Transverse colon (tissue), 4 donors: ENCODE measurements at regions not wholly inside any gene's neighbourhood (a gene's known extent, or its start where the extent isn't known, plus 50 kb on each side); places are given as distances from the start of the nearest gene placed in this dataset.

Experiments used
- DNase-seq: peaks from one replicate; pipeline ENCODE4 v3.0.0-alpha.2; 2019
- H3K27ac ChIP-seq, 4 donors: fragments of 200-600 bp; sonication (generic); 2 replicates each; pipeline ENCODE4 v1.5.1; 2016 to 2018; ENCODE audit warnings: inconsistent platforms in 4 of 4
- H3K27me3 ChIP-seq: fragments of 200-600 bp; sonication (generic); 2 replicates; pipeline ENCODE4 v1.5.1; 2017; ENCODE audit warnings: inconsistent platforms
- H3K36me3 ChIP-seq, 4 donors: fragments of 200-600 bp; sonication (generic); 2 replicates each; pipeline ENCODE4 v1.5.1; 2017 to 2019; ENCODE audit warnings: inconsistent platforms in 4 of 4
- H3K4me1 ChIP-seq, 4 donors: fragments of 200-600 bp; sonication (generic); 2 replicates each; pipeline ENCODE4 v1.5.1; 2017 to 2020; ENCODE audit warnings: inconsistent platforms in 4 of 4
- H3K4me3 ChIP-seq, 4 donors: fragments of 200-600 bp; sonication (generic); 1 replicate in 1 of 4; 2 replicates in 3 of 4; pipeline versions ENCODE4 v1.5.1 to v1.6.1; 2017 to 2019; ENCODE audit warnings: inconsistent platforms in 4 of 4
- H3K9me3 ChIP-seq, 2 donors: fragments of 200-600 bp; sonication (generic); 2 replicates each; pipeline ENCODE4 v1.5.1; 2017 to 2019; ENCODE audit warnings: inconsistent platforms in 2 of 2
- CTCF ChIP-seq, 5 experiments: fragments of 200-600 bp in 3 of 5; fragments of 450-650 bp in 2 of 5; sonication (generic) in 3 of 5; IDR thresholded peaks; 1 replicate in 2 of 5; 2 replicates in 3 of 5; pipeline ENCODE4 v1.5.1; 2016 to 2017; ENCODE audit warnings: antibody characterized with exemption in 5 of 5, inconsistent platforms in 3 of 5, mild to moderate bottlenecking in 2 of 5, moderate library complexity in 1 of 5
- EP300 ChIP-seq: sonication (generic); formaldehyde crosslinking; IDR thresholded peaks from one replicate; pipeline ENCODE4 v1.6.1; 2017; ENCODE audit warnings: antibody characterized with exemption, low read depth
- POLR2A ChIP-seq: fragments of 450-650 bp; IDR thresholded peaks from one replicate; pipeline ENCODE4 v1.6.1; 2016; ENCODE audit warnings: antibody characterized with exemption, mild to moderate bottlenecking, moderate library complexity
- POLR2AphosphoS5 ChIP-seq, 3 donors: sonication (generic); formaldehyde crosslinking; IDR thresholded peaks; one replicate each; pipeline ENCODE4 v1.6.1; 2016; ENCODE audit warnings: antibody characterized with exemption in 3 of 3
- WGBS, 2 donors: methylation state at CpG; one replicate each; pipeline ENCODE4 v1.1.5; 2018; ENCODE audit warnings: low coverage in 1 of 2; 5-methylcytosine and 5-hydroxymethylcytosine counted together
- in situ Hi-C, 4 donors: fragments of 200-750 bp; cut with MboI; loops; one replicate each; pipeline versions ENCODE4 v1.15.0 to v1.15.1; 2017; ENCODE audit warnings: low sequenced_read_pairs in 3 of 4, low pct_ligation_motif_present in 1 of 4, low pct_unique_long_range_greater_than_20kb in 1 of 4
- intact Hi-C: fragments of 100-400 bp; cut with DNase I; formaldehyde crosslinking; loops from one replicate; pipeline ENCODE4 v1.15.1; 2023; ENCODE audit warnings: low total_unique reads

GRCh38 chr9:135303280-135303647 is 176.3 kb upstream of the PPP1R26 start:
- H3K27ac ChIP-seq = no peak overlapping the region
- TF ChIP-seq POLR2AphosphoS5 (IDR thresholded peaks at IDR 0.05) (no peak), POLR2A (no peak), EP300 (no peak), CTCF (IDR thresholded peaks at IDR 0.05) (no peak)
- no peaks in the 10 kb centered on the region for H3K9me3 ChIP-seq
- WGBS, 2 donors = 23 to 80% methylated on average over 1 to 3 of the region's 3 CpGs
- intact Hi-C loops (no loop called here), in situ Hi-C loops (no loop called here)
- no peaks in the 10 kb centered on the region for H3K4me1 ChIP-seq
- no peaks in the 10 kb centered on the region for H3K36me3 ChIP-seq
- H3K27me3 ChIP-seq = peaks cover 41% of the 10 kb centered on the region
- no peak for DNase-seq
- H3K4me3 ChIP-seq = no peak overlapping the region

GRCh38 chr9:135303865-135304499 is 175.6 kb upstream of the PPP1R26 start:
- H3K27me3 ChIP-seq = peaks cover 41% of the 10 kb centered on the region
- no peak overlapping the region for H3K27ac ChIP-seq
- no peaks in the 10 kb centered on the region for H3K9me3 ChIP-seq
- DNase-seq = no peak
- no peaks in the 10 kb centered on the region for H3K4me1 ChIP-seq
- no peaks in the 10 kb centered on the region for H3K36me3 ChIP-seq
- intact Hi-C loops (no loop called here), in situ Hi-C loops (no loop called here)
- no peak overlapping the region for H3K4me3 ChIP-seq
- no peak for TF ChIP-seq EP300
- TF ChIP-seq CTCF (IDR thresholded peaks at IDR 0.05) = no peak
- TF ChIP-seq POLR2A = no peak
- no peak for TF ChIP-seq POLR2AphosphoS5 (IDR thresholded peaks at IDR 0.05)

- H3K4me1 ChIP-seq = no peaks in the 10 kb centered on the region
- DNase-seq = no peak
- in situ Hi-C loops (no loop called here), intact Hi-C loops (no loop called here)
- TF ChIP-seq EP300 (no peak), CTCF (IDR thresholded peaks at IDR 0.05) (no peak), POLR2AphosphoS5 (IDR thresholded peaks at IDR 0.05) (no peak), POLR2A (no peak)
- peaks cover 37% of the 10 kb centered on the region for H3K27me3 ChIP-seq
- no peaks in the 10 kb centered on the region for H3K36me3 ChIP-seq
- H3K27ac ChIP-seq = no peak overlapping the region
- H3K9me3 ChIP-seq = no peaks in the 10 kb centered on the region
- 66% methylated on average over 3 of the region's 3 CpGs; no CpG with 5 or more reads in 1 of the 2 donors for WGBS, 2 donors
- no peak overlapping the region for H3K4me3 ChIP-seq
Observed at GRCh38 chr9:135304886-135305285, 174.7 kb upstream of the PPP1R26 start.

- intact Hi-C loops = no loop called here
- Histone ChIP-seq H3K4me3 (no peak overlapping the region), H3K4me1 (no peaks in the 10 kb centered on the region), H3K27me3 (peaks cover 32% of the 10 kb centered on the region), H3K27ac (no peak overlapping the region), H3K9me3 (no peaks in the 10 kb centered on the region), H3K36me3 (no peaks in the 10 kb centered on the region)
- in situ Hi-C loops = no loop called here
- WGBS, 2 donors = 69% methylated on average over 12 of the region's 12 CpGs; no CpG with 5 or more reads in 1 of the 2 donors
- no peak for DNase-seq
- no peak for TF ChIP-seq POLR2AphosphoS5 (IDR thresholded peaks at IDR 0.05)
Observed at GRCh38 chr9:135305546-135306180, 173.9 kb upstream of the PPP1R26 start.

GRCh38 chr9:135306699-135307098 is 172.9 kb upstream of the PPP1R26 start:
- in situ Hi-C loops (no loop called here), intact Hi-C loops (no loop called here)
- TF ChIP-seq CTCF (IDR thresholded peaks at IDR 0.05) (no peak), POLR2A (no peak), POLR2AphosphoS5 (IDR thresholded peaks at IDR 0.05) (no peak), EP300 (no peak)
- Histone ChIP-seq H3K4me1 (no peaks in the 10 kb centered on the region), H3K36me3 (no peaks in the 10 kb centered on the region), H3K27ac (no peak overlapping the region), H3K27me3 (peaks cover 22% of the 10 kb centered on the region), H3K4me3 (no peak overlapping the region), H3K9me3 (no peaks in the 10 kb centered on the region)
- DNase-seq = no peak
- 79 to 100% methylated on average over 4 to 12 of the region's 12 CpGs for WGBS, 2 donors
